ENCODE measurements at regions not wholly inside any gene's neighbourhood (a gene's known extent, or its start where the extent isn't known, plus 50 kb on each side); places are given as distances from the start of the nearest gene placed in this dataset.
"Not testable (repeated sequence)": the region's sequence is repeated elsewhere in the genome, so short reads cannot be mapped to it uniquely, and the experiment has no call there.

DNA sequence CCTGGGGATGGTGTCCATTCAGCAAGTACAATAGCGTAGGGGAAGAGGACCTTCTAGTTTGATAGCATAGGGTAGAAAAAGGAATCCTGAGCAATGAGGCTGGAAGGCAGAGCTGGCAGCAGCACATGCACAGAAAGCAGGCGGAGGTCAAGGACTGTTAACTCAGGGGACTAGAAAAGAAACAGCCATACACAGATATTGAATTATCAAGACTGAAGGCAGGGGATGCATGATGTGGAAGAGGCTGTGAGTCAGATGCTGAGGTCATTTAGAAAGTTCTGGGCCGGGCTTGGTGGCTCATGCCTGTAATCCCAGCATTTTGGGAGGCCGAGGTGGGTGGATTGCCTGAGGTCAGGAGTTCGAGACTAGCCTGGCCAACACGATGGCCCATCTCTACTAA lies 65.6 kb downstream of the OPTC start:
- DNase-seq = no peak

GRCh38 chr1:203561761-203562160 lies 64.9 kb upstream of the ATP2B4 start:
- DNase-seq = not testable (repeated sequence)

DNA sequence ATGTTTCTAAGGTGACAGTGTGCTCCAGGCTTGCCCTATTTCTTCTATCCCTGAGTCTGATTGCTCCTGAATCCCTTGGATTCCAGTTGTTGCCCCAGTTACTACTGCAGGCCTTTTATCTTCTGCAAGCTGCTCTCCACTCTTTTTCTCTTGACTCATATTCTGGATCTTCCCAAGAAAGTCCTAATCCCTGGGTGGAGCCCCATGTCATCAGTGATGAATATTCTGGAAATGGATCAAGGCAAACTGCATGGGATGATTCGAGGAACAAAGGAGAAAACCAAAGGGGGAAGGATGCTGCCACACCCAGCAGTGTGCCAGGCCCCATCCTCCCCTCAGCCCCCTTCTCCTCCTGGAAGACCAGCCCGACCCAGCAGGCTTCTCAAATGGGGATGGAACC lies 63.3 kb upstream of the ATP2B4 start:
- no peak for DNase-seq

DNA sequence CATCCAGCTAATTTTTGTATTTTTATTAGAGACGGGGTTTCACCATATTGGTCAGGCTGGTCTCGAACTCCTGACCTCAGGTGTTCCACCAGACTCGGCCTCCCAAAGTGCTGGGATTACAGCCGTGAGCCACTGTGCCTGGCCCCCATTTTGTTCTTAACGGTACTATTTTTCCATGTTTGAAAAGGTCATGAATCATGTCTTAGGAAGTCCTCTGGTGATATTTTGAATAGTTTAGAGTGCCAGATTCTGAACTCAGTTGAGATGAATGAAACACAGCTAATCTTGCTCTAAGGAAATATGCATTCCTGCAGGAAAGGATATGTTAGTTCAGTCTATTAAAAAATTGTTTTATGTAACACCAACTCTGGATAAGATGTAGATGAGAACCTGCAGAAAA lies 62.6 kb upstream of the ATP2B4 start:
- DNase-seq = no peak

DNA sequence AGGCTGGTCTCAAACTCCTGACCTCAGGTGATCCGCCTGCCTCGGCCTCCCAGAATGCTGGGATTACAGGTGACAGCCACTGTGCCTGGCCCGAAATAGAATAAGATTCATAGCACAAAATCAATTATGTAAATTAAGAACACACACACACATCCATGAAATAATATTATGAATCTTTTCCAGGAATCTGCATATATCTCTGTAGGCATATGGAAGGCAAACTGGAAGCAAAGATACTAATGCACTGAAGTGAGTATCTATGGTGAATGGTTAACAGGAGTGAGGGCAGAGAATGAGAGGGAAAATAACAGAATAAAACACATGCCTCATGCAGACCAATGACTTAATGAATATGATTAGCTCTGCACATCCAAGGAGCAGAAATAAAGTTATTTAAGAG lies 61.6 kb upstream of the ATP2B4 start:
- no peak for DNase-seq

DNA sequence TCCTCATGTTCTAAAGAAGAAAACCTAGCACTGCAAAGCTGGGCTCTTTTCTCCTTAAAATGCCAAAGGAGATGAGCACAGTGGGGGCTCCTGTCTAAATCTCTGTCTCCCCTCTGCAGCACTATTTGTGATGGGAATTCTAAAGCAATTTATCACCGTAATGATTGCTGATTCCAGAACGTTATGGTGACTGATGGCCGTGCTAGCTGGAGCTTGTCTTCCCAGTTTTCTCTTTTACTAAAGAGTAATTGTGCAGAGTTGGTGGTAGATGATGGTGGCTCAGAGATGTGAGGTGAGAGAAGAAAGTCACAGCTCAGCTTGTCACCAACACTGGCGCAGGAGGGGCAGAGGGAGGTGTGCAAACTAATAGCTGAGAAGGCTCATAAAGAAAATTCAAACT lies 60.7 kb upstream of the ATP2B4 start:
- no peak for DNase-seq

DNA sequence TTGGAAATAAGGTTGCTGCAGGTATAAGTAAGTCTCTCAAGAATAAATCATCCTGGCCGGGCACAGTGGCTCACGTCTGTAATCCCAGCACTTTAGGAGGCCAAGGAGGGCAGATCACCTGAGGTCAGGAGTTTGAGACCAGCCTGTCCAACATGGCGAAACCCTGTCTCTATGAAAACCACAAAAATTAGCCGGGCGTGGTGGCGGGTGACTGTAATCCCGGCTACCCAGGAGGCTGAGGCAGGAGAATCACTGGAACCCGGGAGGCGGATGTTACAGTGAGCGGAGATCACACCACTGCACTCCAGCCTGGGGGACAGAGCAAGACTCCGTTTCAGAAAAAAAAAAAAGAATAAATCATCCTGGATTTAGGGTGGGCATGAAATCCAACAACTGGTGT lies 59.7 kb upstream of the ATP2B4 start:
- DNase-seq = not testable (repeated sequence)

- no peak for DNase-seq
Measured at GRCh38 chr1:203567596-203567995, 59.0 kb upstream of the ATP2B4 start.

GRCh38 chr1:203569490-203570318 lies 56.9 kb upstream of the ATP2B4 start:
- no peak for DNase-seq

DNA sequence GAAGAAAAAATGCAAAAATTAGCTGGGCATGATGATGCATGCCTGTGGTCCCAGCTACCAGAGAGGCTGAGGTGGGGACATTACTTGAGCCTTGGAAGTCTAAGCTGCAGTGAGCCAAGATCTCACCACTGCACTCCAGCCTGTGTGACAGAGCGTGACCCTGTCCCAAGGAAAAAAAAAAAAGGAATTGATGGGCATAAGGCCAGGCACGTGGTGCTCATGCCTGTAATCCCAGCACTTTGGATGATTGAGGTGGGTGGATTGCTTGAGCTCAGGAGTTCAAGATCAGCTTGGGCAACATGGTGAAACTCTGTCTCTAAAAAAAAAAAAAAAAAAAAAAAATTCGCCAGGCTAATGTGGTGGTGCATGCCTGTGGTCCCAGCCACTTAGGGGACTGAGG lies 55.8 kb upstream of the ATP2B4 start:
- DNase-seq = no peak

DNA sequence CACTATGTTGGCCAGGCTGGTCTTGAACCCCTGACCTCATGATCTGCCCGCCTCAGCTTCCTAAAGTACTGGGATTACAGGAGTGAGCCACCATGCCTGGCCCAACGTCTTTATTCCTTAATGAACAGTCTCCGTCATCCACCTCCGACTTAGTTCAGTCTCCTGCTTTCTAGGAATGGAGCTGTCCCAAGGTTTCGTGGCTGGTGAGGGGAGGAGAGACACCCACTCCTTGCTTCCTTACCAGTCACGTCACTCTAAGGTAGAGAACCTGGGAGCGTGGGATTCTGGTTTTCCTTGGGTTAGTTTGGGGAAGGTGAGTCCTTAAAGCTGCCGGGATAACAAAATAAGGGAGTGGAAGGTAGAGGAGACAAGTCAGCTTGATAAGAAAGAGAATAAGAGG lies 55.0 kb upstream of the ATP2B4 start:
- DNase-seq = no peak

- peak; percentile 77 for DNase-seq
Measured at GRCh38 chr1:203572134-203572625, 54.5 kb upstream of the ATP2B4 start.

GRCh38 chr1:203573730-203574129 lies 52.9 kb upstream of the ATP2B4 start:
- no peak for DNase-seq

Measured in islet precursor cell (in vitro differentiated cells).